Right lung (tissue), 2 donors: ENCODE measurements at regions not wholly inside any gene's neighbourhood (a gene's known extent, or its start where the extent isn't known, plus 50 kb on each side); places are given as distances from the start of the nearest gene placed in this dataset.
"Not testable (repeated sequence)": the region's sequence is repeated elsewhere in the genome, so short reads cannot be mapped to it uniquely, and the experiment has no call there.

Source experiments
- DNase-seq, 2 donors: peaks; one replicate each; pipeline ENCODE4 v3.0.0-alpha.2; 2013

DNA sequence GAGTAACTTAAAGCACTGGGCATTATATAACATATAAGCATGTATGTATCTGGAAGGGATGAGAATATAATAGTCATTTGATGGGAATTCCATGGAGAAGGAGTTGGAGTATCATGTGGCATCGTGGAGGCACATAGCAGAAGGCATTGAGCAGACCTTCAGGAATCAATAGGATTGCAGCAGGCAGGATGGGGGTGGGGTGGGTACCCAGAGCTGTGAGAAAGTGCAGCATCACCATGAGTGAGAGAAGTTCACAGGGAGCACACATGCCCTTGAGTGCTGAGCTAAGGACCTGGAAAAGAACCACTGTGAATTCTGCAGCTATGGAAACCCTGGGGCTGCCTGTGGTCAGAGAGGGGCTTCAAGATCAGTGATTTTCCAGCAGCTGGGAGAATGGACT is 57.3 kb downstream of the MED10 start:
- DNase-seq = no peak

DNA sequence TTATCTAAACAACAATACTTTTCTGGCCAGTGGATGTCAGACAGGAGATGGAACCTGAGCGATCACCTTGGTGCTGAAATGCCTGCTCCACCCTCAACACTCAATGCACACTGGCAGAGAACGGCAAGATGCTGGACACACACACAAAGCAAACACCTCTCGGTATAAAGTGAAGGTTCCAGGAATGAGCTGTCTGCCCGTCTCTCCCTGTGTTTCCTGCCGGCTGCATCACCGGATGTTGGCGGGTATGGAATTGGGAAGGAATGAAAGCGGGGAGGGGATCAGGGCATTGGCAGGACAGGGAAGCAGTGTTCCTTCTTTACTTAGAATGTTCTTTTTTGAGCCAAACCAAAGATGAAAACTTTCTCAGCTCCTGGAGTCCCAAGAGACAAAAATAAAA is 59.2 kb downstream of the MED10 start:
- DNase-seq = no peak

DNA sequence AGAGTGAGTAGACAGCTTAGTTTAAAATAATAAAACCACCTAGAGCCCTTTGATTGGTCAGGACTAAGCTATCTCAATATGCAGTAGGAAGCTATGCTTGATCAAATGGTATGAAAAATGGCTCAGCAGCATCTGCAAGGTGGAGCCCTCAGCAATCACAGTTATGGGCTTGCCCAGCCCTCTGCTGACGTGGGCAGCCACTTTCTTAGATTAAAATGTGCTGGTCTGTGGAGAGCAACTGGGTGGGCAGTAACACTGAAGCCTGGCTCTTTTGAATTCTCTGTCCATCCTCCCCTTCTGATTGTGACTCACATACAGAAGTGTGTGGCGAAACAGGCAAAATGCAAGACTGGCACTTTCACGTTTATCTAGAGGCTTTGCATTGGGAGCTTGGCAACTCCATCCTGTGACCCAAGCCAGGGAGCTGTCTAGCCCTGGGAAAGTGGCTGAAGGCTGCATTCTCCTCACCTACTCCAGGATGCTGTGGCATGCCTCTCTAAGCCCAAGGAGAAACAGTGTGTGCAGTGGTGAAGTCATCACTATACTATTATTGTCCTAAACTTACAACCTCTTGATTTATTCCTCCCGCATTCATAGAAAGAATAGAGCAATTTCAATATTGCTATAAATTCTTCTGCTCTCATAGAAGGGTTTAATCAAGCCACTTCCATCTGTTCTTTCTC is 61.1 kb downstream of the MED10 start:
- no peak for DNase-seq

DNA sequence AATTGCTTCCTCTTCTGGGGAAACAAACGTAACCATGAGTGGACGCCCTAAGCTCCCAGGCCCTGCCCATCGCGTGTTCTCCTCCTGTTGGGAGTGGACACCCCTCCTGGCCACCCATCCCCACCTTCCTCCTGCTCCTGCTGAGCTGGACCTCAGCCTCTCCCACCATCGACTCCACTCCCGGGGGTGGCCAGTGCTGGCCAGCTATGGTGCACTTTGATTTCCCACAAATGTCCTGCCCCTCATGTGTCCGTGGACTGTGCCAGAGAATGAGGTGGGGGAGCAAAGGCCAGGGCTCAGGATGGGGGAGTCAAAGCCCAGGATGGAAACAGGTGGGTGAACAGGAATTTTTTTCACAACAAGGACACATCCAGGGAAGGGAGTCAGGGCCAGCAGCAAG is 62.8 kb downstream of the MED10 start:
- no peak for DNase-seq

DNA sequence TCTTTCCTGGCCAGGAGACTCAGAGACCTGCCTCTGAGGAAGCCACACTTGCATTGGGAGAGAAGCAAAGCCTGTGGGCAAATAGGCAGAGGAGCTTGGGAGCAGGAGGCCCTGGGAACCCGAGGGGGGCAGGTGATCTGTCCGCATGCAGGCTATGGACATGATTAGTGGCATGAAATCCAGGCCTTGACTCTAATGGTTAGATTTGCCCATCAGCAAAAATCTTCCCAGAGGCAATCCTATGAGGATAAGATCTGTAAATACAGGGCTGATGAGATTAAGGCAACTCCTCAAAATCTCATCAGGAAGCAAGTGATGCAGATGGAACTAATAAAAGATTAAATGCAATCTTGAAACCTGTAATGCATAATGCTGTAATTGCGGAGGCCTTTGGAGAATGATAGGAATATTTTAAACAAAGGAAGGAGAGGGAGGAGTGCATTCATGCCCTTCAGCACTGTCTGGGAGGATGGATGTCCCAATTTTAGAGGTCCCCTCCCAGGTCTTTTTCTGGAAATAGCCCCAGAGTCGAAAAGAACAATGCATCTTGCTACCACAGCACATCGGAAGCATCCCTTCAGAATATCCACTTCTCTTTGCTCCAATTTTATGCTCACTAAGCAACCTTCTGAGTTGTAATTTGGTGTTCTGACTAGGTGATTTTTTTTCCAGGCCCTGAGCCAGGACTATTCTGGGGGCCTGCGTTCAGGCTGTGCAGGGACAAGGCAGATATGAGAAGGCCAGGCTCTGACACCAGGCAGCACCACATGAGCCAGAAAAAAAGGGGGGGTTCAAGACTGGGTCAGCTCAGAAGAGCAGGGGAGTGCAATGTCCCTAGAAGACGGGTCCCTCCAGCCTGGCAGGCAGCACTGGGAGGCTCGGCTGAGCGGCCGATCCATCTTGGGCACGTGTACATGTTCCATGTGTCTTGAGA is 66.5 kb downstream of the MED10 start:
- DNase-seq = no peak

DNA sequence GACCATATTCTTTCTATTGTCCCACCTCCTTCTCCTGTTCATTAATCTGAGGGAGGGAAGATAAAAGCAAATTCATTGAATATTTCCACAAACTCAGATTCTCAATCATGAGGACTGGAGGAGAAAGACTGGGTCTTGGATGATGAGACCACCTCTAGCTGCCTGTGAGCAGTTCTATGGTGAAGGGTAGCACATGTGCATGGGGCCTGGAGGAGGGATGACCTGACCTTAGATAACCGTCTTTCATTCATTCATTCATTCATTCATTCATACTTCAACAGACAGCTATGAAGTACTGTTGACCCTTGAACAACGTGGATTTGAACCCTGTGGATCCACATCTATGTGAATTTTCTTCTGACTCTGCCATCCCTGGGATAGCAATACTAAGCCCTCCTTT is 68.4 kb downstream of the MED10 start:
- no peak for DNase-seq

DNA sequence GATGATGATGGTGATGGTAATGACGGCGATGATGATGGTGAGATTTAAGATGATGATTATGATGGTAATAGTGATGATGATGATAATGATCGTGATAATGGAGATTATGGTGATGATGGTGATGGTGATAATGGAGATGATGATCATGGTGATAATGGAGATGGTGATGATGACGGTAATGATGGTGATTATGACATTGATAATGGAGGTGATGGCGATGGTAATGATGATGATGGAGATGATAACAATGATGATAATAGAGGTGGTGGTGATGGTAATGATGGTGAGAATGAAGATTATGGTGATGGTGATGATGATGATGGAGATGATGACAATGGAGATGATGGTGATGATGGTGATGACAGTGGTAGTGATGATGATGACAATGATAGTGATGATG is 69.7 kb downstream of the MED10 start:
- DNase-seq = no peak

DNA sequence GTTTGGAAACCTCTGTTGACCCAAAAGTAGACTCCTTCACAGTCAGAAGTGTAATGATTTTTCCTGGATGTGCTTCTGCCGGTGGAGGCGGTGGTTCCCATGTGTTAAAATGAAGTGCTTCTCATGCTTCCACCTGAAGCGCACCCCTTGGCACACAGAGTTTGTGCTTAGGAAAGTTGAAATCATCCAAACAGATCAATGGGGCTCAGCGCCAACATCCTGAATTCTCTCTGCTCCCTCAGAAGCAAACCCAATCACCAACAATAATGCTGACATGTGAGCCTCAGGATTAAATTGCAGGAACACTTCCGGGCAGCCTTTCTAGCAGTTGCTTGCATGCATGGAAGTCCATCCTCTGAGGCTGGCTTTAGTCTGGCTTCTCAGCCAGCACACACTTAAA is 71.0 kb downstream of the MED10 start:
- DNase-seq = no peak

DNA sequence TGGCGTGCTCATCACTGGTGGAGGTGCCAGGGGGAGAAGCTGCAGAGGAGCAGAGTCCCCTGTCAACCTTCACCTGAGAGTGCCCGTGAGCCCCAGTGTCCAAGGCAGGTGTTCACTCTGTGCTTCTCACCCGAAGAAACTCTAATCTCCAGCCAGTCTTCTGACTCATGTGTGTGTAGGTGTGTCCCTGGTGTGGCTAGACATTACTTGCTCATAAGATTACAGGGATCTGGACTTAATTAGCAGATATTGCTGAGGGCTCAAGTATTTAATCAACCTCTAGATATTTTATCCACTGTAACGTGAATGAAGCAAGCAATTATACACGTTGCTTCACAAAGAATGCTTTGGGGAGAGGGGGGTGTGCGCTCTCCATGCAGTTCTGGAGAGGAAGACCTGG is 72.5 kb downstream of the MED10 start:
- DNase-seq = no peak

DNA sequence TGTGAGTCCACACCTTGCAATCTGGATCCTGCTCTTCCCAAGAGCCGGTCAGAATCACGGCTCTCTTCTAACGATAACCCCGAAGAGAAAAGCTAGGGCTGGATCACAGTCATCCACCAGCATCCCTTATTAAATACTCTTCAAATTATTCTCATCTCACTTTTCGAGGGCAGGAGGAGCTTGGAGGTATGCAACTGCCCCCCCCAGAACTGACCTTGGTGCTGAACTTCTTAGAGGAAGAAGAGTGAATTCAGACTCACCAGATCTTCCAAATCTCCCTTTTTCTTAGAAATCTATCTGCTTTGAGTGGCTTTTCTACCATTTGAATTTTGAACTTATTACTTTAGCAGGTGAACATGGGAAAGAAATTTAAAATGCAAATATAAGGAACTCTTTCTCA is 75.7 kb downstream of the MED10 start:
- DNase-seq = no peak

DNA sequence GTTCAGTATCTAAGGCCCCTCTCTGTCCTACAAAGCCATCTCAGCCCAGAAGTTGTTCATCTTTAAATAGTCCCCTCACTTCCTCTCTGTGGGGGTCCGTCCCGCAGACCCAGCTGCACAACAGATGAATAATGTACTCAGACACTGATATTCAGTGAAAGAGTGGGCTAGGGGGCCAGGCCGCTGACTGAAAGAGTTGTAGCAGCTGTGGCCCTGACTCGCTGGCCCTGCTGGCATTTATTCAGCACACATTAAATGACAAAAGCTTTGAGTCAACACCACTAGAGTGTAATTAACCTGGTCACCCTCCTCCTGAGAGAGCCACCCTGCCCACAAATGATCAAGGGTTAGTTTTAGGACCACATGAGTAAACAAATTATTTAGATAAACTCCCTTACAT is 76.3 kb downstream of the MED10 start:
- peak in 1 of 2 donors; percentile 8 for DNase-seq

DNA sequence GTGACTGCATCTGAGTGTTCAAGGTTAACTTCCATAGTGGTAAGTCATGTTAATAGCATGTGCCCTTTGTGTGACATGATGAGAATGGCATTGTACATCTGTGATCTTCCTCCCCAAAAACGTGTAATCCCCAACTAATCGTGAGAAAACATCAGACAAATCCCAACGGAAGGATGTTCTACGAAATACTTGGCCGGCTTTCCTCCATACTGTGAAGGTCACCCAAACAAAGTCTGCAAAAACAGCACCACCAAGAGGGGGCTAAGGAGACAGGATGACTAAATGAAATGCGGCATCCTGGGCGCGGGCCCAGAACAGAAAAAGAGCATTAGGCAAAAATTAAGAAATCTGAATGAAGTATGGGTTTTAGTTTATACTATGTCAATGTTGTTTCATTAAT is 81.8 kb downstream of the MED10 start:
- no peak for DNase-seq

DNA sequence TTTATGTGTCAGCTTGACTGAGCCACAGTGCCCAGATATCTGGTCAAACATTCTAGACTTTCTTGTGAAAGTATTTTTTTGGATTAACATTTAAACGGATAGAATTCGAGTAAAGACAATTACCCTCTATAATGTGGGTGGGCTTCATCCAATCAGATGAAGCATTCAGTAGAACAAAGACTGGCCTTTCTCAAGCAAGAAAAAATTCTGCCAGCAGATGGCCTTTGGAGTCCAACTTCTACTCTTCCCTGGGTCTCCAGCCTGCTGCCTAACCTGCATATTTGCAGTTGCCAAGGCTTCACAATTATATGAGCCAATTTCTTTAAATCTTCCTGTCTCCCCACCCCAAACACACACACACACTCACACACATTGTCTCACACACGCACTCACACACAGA is 86.4 kb downstream of the MED10 start:
- no peak for DNase-seq

DNA sequence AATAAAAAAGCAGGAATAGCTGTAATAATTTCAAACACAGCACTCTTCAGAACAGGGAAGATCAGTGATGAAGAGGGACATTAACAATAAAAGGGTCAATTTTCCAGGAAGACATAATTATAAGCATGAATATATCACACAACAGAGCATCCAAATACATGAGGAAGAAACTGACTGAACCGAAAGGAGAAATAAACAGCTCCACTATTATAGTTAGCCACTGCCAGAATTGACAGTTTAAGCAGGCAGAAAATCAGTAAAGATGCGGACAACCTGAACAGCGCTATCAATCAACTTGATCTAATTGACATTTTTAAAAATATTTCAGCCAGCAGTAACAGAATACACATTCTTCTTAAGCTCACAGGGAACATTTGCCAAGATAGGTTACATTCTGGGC is 89.1 kb downstream of the MED10 start:
- DNase-seq = no peak

DNA sequence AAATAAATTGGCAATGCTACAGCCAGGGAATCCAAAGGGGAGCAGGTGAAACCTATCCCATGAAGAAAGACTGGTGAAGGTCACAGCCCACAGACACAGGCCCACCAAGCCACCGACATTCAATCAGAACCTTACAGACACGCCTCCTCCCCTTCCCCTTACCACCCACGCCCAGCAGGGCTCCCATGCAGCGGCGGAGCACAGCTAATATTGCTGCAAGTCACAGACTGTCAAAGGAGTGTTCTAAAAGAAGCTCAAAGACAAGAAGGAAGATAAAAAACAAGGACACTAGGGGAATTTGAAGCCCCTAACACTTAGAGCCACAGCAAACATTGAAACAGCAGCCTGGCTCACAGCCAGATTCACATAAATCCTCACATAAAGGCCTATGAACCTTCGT is 91.2 kb downstream of the MED10 start:
- no peak for DNase-seq

DNA sequence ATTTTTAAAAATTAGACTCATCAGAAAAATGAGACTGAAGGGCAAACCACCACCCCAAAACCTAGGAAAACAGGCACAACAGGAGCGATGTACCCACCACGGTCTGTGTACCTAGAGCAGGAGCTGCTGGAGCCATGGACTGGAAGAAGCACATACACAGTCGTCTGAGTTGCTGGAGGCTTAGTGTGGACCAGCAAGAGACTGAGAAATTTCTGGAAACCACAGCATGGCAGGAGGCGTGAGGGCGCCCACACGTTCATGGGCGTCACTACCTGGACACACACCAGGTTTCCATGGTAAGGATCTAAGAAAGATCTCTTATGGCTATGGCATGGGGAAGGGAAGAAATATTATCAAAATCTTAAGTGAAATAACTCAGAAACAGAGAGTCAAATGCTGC is 91.9 kb downstream of the MED10 start:
- no peak for DNase-seq

DNA sequence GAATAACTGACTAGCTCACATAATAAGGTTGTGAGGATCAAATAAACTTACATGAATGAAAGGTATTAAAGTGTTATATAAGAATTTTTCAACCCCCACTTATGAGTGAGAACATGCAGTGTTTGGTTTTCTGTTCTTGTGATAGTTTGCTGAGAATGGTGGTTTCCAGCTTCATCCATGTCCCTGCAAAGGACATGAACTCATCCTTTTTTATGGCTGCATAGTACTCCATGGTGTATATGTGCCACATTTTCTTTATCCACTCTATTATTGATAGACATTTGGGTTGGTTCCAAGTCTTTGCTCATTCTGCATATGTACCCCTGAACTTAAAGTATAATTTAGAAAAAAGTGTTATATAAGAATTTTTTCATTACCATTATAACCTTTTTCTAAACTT is 93.9 kb downstream of the MED10 start:
- not testable (repeated sequence) for DNase-seq

DNA sequence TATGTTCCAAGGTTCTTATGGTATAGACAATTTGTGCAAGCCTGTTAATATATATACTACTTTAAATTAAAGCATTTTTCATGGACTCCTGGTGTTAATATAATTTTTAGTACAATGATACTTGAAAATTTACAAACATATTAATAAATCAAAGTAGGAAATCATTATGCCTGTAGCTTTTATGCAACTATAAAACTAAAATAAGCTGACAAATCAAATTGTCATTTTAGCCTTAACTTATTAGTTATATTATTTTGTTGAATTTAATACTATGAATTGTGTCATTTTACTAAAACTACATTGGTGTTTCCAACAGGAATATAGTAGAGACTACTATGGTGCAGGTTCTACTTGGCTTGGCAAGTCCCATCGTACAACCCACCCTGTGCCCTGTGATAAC is 96.0 kb downstream of the MED10 start:
- DNase-seq = no peak

DNA sequence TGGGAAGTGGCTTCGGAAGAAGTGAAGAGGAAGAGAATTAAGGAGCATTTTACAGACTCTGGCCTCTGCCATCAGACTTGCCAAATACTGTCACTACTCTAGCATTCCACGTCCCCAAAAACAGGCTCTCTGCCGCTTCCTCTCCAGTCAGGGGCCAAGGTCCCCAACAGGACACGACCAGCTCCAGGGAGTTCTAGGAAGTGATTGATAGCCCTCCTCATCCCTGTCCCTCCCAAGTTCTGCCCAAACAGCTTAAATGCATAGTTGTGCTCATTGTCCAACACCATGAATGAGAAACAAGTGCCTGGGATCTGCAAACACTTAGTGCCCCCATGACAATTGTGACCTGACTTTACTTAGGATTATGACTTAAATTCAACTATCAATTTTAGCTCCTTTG is 96.5 kb downstream of the MED10 start:
- no peak for DNase-seq

DNA sequence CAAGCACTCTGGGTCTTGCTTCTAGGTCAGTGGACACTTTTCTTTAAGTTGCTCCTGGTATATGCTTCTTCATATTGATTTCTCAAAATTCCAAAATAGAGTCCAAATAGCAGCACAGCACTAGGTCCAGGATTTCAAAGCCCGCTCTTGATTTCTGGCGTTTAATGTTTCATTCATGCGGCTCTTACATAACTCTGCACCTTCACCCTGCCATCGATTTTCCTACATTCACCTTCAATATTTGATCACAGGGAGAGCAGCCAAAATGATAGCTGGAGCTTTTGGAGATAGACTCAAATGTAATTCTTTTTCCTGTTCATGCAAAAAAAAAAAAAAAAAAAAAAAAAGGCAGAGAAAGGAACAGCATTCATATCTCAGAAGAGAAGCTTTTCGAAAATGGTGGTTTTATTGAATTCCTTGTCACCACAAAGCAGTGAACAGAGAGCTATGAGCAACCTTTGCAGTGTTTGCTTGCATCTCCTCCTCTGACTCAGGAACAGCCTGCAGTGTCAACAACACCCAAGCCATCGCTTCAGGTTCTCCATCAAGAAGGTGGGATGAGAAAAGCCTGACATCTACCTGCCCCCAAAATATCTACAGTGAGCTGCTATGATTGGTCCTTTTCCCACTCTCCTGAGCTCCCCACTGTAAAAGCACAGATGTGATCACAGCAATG is 97.8 kb downstream of the MED10 start:
- no peak for DNase-seq

DNA sequence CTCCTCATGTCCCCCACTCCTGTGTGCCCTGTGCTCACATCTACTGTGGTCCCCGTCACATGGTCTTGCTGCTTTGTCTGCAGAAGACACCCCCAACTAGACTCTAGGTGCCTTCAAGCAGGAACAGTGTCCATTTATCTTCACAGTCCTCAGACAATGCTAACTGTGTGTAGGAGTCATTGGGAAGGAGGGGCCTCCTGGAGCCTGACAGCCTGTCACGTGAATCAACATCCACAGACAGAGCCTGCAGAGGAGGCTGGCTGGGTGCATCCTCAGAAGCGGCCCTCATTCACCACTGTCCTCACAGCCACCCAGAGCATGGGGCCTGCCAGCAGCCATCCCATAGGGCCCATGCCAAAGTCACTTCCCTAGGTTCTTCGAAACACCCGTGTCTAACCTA is 98.7 kb downstream of the MED10 start:
- no peak for DNase-seq

DNA sequence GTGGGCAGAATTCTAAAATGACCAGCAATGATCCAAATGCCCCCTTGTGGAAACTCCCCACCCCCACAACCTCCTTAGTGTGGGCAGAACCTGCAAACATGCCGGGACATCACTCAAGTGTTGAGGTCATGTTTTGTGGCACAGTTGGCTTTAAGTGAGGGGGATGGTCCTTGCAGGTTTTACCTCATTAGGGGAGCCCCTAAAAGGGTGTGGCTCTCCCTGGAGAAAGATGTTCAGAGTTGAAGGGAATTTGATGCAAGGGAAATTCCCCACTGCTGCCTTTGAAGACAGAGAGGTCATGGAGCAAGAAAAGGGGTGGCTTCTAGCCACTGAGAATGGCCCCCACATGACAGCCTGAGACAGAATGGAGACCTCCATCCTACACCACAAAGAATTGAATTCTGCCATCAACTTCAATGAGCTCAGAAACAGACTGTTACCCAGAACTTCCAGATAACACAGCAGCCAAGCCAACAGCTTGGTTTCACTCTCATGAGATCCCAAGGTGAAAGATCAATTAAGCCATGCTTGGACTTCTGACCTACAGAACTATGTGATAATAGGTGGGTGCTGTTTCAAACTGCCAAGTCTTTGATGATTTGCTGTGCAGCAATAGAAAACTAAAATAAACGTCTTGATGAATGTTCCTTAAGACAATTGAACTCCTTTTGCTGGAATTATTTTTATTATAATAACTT is 103.4 kb downstream of the MED10 start:
- DNase-seq = no peak
